ENCODE measurements at regions not wholly inside any gene's neighbourhood (a gene's known extent, or its start where the extent isn't known, plus 50 kb on each side); places are given as distances from the start of the nearest gene placed in this dataset.

- Histone ChIP-seq H3K4me1 (ENCODE audit: control insufficient read depth, insufficient read depth, low read length) (no peaks in the 10 kb centered on the region), H3K9me3 (ENCODE audit: control insufficient read depth, low read length) (no peaks in the 10 kb centered on the region), H3K36me3 (ENCODE audit: control insufficient read depth, insufficient read depth, low read length) (no peaks in the 10 kb centered on the region), H3K4me3 (ENCODE audit: low read length) (no peak overlapping the region), H3K9ac (ENCODE audit: low read length) (no peak overlapping the region), H3K27me3 (ENCODE audit: control insufficient read depth, insufficient read depth, low read length) (no peaks in the 10 kb centered on the region)
These were observed 648.2 kb downstream of the MAT2B start for GRCh38 chr5:164153469-164154172.

- Histone ChIP-seq H3K9ac (ENCODE audit: low read length) (no peak overlapping the region), H3K4me1 (ENCODE audit: control insufficient read depth, insufficient read depth, low read length) (no peaks in the 10 kb centered on the region), H3K27me3 (ENCODE audit: control insufficient read depth, insufficient read depth, low read length) (no peaks in the 10 kb centered on the region), H3K9me3 (ENCODE audit: control insufficient read depth, low read length) (no peaks in the 10 kb centered on the region), H3K36me3 (ENCODE audit: control insufficient read depth, insufficient read depth, low read length) (no peaks in the 10 kb centered on the region), H3K4me3 (ENCODE audit: low read length) (no peak overlapping the region)
These were observed 665.4 kb downstream of the MAT2B start for GRCh38 chr5:164170814-164171213.

- no peaks in the 10 kb centered on the region for H3K36me3 ChIP-seq (ENCODE audit: control insufficient read depth, insufficient read depth, low read length)
- no peaks in the 10 kb centered on the region for H3K9me3 ChIP-seq (ENCODE audit: control insufficient read depth, low read length)
- no peak overlapping the region for H3K9ac ChIP-seq (ENCODE audit: low read length)
- no peaks in the 10 kb centered on the region for H3K27me3 ChIP-seq (ENCODE audit: control insufficient read depth, insufficient read depth, low read length)
- H3K4me3 ChIP-seq (ENCODE audit: low read length): no peak overlapping the region
- no peaks in the 10 kb centered on the region for H3K4me1 ChIP-seq (ENCODE audit: control insufficient read depth, insufficient read depth, low read length)
These were observed 669.7 kb downstream of the MAT2B start for GRCh38 chr5:164175083-164175482.

GRCh38 chr5:164179406-164179805, 674.0 kb downstream of the MAT2B start:
- Histone ChIP-seq H3K36me3 (ENCODE audit: control insufficient read depth, insufficient read depth, low read length) (no peaks in the 10 kb centered on the region), H3K9ac (ENCODE audit: low read length) (no peak overlapping the region), H3K4me1 (ENCODE audit: control insufficient read depth, insufficient read depth, low read length) (no peaks in the 10 kb centered on the region), H3K27me3 (ENCODE audit: control insufficient read depth, insufficient read depth, low read length) (no peaks in the 10 kb centered on the region), H3K9me3 (ENCODE audit: control insufficient read depth, low read length) (no peaks in the 10 kb centered on the region), H3K4me3 (ENCODE audit: low read length) (no peak overlapping the region)

GRCh38 chr5:164181604-164182003, 676.2 kb downstream of the MAT2B start:
- Histone ChIP-seq H3K27me3 (ENCODE audit: control insufficient read depth, insufficient read depth, low read length) (no peaks in the 10 kb centered on the region), H3K4me3 (ENCODE audit: low read length) (no peak overlapping the region), H3K36me3 (ENCODE audit: control insufficient read depth, insufficient read depth, low read length) (no peaks in the 10 kb centered on the region), H3K9ac (ENCODE audit: low read length) (no peak overlapping the region), H3K9me3 (ENCODE audit: control insufficient read depth, low read length) (no peaks in the 10 kb centered on the region), H3K4me1 (ENCODE audit: control insufficient read depth, insufficient read depth, low read length) (no peaks in the 10 kb centered on the region)

- H3K36me3 ChIP-seq (ENCODE audit: control insufficient read depth, insufficient read depth, low read length): no peaks in the 10 kb centered on the region
- H3K4me3 ChIP-seq (ENCODE audit: low read length): no peak overlapping the region
- no peaks in the 10 kb centered on the region for H3K4me1 ChIP-seq (ENCODE audit: control insufficient read depth, insufficient read depth, low read length)
- H3K9me3 ChIP-seq (ENCODE audit: control insufficient read depth, low read length): no peaks in the 10 kb centered on the region
- no peak overlapping the region for H3K9ac ChIP-seq (ENCODE audit: low read length)
- H3K27me3 ChIP-seq (ENCODE audit: control insufficient read depth, insufficient read depth, low read length): no peaks in the 10 kb centered on the region
These were observed 678.7 kb downstream of the MAT2B start for GRCh38 chr5:164184158-164184557.

- Histone ChIP-seq H3K27me3 (ENCODE audit: control insufficient read depth, insufficient read depth, low read length) (no peaks in the 10 kb centered on the region), H3K9me3 (ENCODE audit: control insufficient read depth, low read length) (no peaks in the 10 kb centered on the region), H3K4me1 (ENCODE audit: control insufficient read depth, insufficient read depth, low read length) (no peaks in the 10 kb centered on the region), H3K36me3 (ENCODE audit: control insufficient read depth, insufficient read depth, low read length) (no peaks in the 10 kb centered on the region), H3K9ac (ENCODE audit: low read length) (no peak overlapping the region), H3K4me3 (ENCODE audit: low read length) (no peak overlapping the region)
These were observed 679.6 kb downstream of the MAT2B start for GRCh38 chr5:164185000-164185399.

GRCh38 chr5:164186550-164186949, 681.1 kb downstream of the MAT2B start:
- Histone ChIP-seq H3K9ac (ENCODE audit: low read length) (no peak overlapping the region), H3K4me3 (ENCODE audit: low read length) (no peak overlapping the region), H3K36me3 (ENCODE audit: control insufficient read depth, insufficient read depth, low read length) (no peaks in the 10 kb centered on the region), H3K4me1 (ENCODE audit: control insufficient read depth, insufficient read depth, low read length) (no peaks in the 10 kb centered on the region), H3K27me3 (ENCODE audit: control insufficient read depth, insufficient read depth, low read length) (no peaks in the 10 kb centered on the region), H3K9me3 (ENCODE audit: control insufficient read depth, low read length) (no peaks in the 10 kb centered on the region)

- Histone ChIP-seq H3K9ac (ENCODE audit: low read length) (no peak overlapping the region), H3K4me3 (ENCODE audit: low read length) (no peak overlapping the region), H3K27me3 (ENCODE audit: control insufficient read depth, insufficient read depth, low read length) (no peaks in the 10 kb centered on the region), H3K9me3 (ENCODE audit: control insufficient read depth, low read length) (no peaks in the 10 kb centered on the region), H3K4me1 (ENCODE audit: control insufficient read depth, insufficient read depth, low read length) (no peaks in the 10 kb centered on the region), H3K36me3 (ENCODE audit: control insufficient read depth, insufficient read depth, low read length) (no peaks in the 10 kb centered on the region)
These were observed 682.4 kb downstream of the MAT2B start for GRCh38 chr5:164187785-164188184.

GRCh38 chr5:164188733-164189148, 683.3 kb downstream of the MAT2B start:
- no peak overlapping the region for H3K4me3 ChIP-seq (ENCODE audit: low read length)
- no peaks in the 10 kb centered on the region for H3K27me3 ChIP-seq (ENCODE audit: control insufficient read depth, insufficient read depth, low read length)
- no peaks in the 10 kb centered on the region for H3K36me3 ChIP-seq (ENCODE audit: control insufficient read depth, insufficient read depth, low read length)
- no peaks in the 10 kb centered on the region for H3K9me3 ChIP-seq (ENCODE audit: control insufficient read depth, low read length)
- H3K9ac ChIP-seq (ENCODE audit: low read length): no peak overlapping the region
- H3K4me1 ChIP-seq (ENCODE audit: control insufficient read depth, insufficient read depth, low read length): no peaks in the 10 kb centered on the region

GRCh38 chr5:164191240-164191639, 685.8 kb downstream of the MAT2B start:
- H3K4me3 ChIP-seq (ENCODE audit: low read length): no peak overlapping the region
- H3K9me3 ChIP-seq (ENCODE audit: control insufficient read depth, low read length): no peaks in the 10 kb centered on the region
- no peaks in the 10 kb centered on the region for H3K4me1 ChIP-seq (ENCODE audit: control insufficient read depth, insufficient read depth, low read length)
- no peaks in the 10 kb centered on the region for H3K27me3 ChIP-seq (ENCODE audit: control insufficient read depth, insufficient read depth, low read length)
- no peaks in the 10 kb centered on the region for H3K36me3 ChIP-seq (ENCODE audit: control insufficient read depth, insufficient read depth, low read length)
- H3K9ac ChIP-seq (ENCODE audit: low read length): no peak overlapping the region

GRCh38 chr5:164202338-164202737, 696.9 kb downstream of the MAT2B start:
- Histone ChIP-seq H3K9me3 (ENCODE audit: control insufficient read depth, low read length) (no peaks in the 10 kb centered on the region), H3K9ac (ENCODE audit: low read length) (no peak overlapping the region), H3K4me3 (ENCODE audit: low read length) (no peak overlapping the region), H3K4me1 (ENCODE audit: control insufficient read depth, insufficient read depth, low read length) (no peaks in the 10 kb centered on the region), H3K27me3 (ENCODE audit: control insufficient read depth, insufficient read depth, low read length) (no peaks in the 10 kb centered on the region), H3K36me3 (ENCODE audit: control insufficient read depth, insufficient read depth, low read length) (no peaks in the 10 kb centered on the region)

Measured in mucosa of stomach (tissue), 1 donor.